Spleen (tissue), 7 donors: ENCODE measurements at regions not wholly inside any gene's neighbourhood (a gene's known extent, or its start where the extent isn't known, plus 50 kb on each side); places are given as distances from the start of the nearest gene placed in this dataset.

Experiments used
- CTCF ChIP-seq, 11 experiments: fragments of 200-600 bp in 7 of 11; fragments of 450-650 bp in 4 of 11; sonication (generic) in 4 of 11; IDR thresholded peaks in 8 of 11; conservative IDR thresholded peaks in 3 of 11; 1 replicate in 7 of 11; 2 replicates in 4 of 11; pipeline versions ENCODE4 v1.4.0 to v1.8.0; 2016 to 2021; ENCODE audit warnings: antibody characterized with exemption in 11 of 11, inconsistent platforms in 4 of 11, mild to moderate bottlenecking in 1 of 11
- POLR2AphosphoS5 ChIP-seq, 3 donors: sonication (generic); formaldehyde crosslinking; IDR thresholded peaks; one replicate each; pipeline ENCODE4 v1.5.1; 2017; ENCODE audit warnings: antibody characterized with exemption in 3 of 3
- donor health status: DM: no; HTN: no; CAD: no; lungs with moderate emphysema.
- donor health status: DM: no; HTN: no; CAD: no.
- donor health status: DM: no; HTN: no; CAD: no.

- no peak for TF ChIP-seq POLR2AphosphoS5 (IDR thresholded peaks at IDR 0.05)
- no peak for TF ChIP-seq CTCF (IDR thresholded peaks at IDR 0.05 in 8 of 11, conservative IDR thresholded peaks at IDR 0.05 in 3 of 11)
Observed at GRCh38 chr3:94360987-94361386, 298.1 kb downstream of the NSUN3 start.
